Jurkat, Clone E6-1 (cell line): ENCODE measurements at regions not wholly inside any gene's neighbourhood (a gene's known extent, or its start where the extent isn't known, plus 50 kb on each side); places are given as distances from the start of the nearest gene placed in this dataset.
"Not testable (repeated sequence)": the region's sequence is repeated elsewhere in the genome, so short reads cannot be mapped to it uniquely, and the experiment has no call there.

Source experiments
- DNase-seq: peaks from one replicate; pipeline ENCODE4 v3.0.0-alpha.2; 2011; ENCODE audit warnings: low read depth, low spot score
- H3K4me3 ChIP-seq: 2 replicates; pipeline ENCODE4 v1.5.1; 2011; ENCODE audit warnings: mild to moderate bottlenecking, low read length, control low read depth, moderate library complexity

DNA sequence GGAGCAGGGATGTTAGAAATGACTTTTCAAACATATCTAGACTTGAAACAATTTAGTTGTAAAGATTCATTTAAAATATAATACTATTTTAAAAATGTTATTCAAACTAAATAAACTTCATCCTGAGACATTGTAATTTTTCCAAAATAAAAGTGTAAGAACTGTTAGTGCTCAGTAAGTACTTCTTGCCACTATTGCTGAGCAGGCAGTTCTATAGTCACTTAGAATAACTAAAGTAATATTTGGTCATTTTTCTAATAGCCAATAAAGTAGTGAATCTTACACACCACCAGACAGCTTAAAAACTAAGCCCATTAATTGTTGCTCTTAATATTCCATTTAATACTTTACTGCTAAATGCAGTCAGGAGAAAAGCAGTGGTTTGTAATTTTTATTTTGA lies 1120.0 kb upstream of the CDH10 start:
- H3K4me3 ChIP-seq = no peak overlapping the region
- no peak for DNase-seq

DNA sequence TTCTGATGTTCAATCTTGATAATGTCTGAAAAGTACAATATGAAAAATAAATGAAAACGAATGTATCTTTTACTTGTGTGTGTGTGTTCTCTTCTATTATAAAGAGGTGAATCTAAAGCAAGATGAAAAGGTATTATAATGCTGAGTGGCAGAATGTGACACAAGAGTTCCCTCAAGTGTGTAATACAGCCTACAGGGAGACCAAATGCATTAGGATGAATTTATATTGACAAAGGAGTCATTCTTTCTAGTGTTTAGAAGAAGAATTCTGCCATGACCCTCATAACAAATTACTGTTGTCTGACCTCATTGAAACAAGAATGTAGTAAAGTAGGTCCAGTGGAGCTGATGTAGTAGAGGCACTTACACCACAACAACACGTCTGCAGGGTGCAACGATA lies 1119.0 kb upstream of the CDH10 start:
- no peak for DNase-seq
- H3K4me3 ChIP-seq = no peak overlapping the region

DNA sequence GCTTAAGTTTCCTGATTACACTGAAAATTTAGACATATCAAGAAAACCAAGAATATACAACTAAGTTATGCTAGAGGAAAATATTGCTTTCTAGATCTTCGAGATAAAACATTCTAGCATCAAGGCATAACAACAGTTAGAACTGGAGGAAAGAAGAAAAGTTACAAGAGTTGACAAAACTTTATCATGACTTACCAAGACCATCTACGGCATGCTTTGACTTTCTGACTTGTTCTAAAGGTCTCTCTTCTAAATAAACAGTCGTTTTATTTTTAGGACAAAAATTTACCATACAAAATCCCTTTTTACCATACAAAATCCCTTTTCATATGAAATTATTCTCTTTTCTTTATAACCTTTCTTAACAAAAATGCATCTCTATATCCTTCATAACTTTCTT lies 1110.1 kb upstream of the CDH10 start:
- DNase-seq = peak; percentile 44
- H3K4me3 ChIP-seq = no peak overlapping the region

DNA sequence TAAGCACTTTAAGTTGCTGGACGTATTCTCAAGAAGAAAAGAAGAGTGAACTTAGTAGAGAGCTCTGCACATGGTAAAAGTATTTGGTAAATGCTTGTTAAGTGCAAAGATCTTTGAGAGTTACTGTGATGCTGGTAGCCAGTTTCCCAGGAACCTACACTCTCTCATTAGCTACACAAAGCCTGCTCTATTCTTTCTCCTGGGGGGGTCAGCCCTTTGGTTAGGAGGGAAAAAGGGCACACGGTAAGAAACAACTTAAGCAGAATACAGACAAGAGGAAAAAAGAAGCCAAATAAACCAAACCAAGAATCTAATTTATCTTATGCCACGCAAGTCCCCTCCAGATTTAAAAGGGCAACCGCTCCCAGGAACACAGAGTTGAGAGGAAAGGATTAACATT lies 1100.1 kb upstream of the CDH10 start:
- no peak for DNase-seq
- no peak overlapping the region for H3K4me3 ChIP-seq

DNA sequence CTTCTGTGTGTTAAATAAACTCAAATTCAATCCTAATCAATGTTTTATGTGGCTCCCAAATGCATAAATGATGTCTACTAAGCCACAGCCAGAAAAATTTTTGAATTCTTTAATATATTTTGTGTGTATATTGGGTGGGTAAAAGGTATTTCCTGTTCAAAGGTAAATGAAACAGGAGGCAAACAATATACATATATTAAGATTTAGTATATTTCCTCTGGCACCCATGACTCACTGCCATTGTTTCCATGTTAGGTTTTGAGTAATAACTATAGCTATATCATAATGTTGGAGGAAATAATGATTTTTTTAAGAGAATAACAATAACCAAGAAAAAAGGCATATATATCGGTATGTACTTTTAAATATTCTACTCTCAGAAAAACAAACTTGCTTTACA lies 1071.9 kb upstream of the CDH10 start:
- no peak for DNase-seq
- H3K4me3 ChIP-seq = no peak overlapping the region

DNA sequence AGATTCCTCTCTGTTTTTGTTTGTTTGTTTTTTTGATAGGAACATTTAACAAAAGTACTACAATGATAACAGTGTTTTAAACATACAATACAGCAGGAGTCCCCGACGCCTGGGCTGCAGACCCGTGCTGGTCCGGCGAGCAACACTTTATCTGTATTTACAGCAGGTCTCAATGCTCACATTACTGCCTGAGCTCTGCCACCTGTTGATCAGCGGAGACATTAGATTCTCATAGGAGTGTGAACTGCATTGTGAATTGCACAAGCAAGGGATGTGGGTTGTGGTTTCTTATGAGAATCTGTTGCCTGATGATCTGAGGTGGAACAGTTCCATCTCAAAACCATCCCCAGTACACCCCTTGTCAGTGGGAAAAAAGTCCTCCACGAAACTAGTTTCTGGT lies 1068.5 kb upstream of the CDH10 start:
- peak; percentile 84 for DNase-seq
- no peak overlapping the region for H3K4me3 ChIP-seq

DNA sequence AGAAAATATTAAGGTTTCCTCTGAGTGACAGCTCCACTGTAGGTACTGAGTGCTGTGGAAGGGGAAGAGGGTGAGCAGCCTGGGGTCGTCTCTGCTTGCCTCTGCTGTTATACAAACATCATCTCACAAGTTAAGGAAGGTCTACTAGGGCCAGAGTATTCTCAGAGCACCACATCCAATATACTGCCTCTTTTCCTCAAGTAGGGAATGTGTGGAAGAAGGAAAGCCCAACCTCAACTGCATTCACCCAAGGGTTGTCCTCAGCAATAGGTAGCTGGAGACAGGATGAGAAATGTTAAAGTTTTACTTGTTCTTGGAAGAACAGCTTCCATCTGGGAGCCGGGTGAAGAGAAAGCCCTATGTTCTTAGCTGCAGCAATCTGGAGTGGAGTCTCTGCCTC lies 1062.3 kb upstream of the CDH10 start:
- DNase-seq = no peak
- no peak overlapping the region for H3K4me3 ChIP-seq

DNA sequence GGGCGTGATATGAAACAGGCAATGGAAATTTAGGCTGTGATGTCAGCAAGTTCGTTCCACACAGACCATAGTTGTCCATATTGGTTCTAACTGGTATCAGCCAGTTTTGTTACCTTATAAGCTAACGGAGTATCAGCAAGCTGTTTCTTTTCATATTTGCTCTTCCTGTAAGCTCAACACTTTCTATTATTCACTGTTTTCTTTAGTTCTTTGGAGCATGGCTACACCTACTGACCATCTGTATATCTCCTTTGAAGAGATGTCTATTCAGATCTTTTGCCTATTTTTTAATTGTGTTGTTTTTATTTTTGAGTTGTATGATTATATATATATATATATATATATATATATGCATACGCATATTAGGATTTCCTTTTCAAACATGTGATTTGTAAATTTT lies 1057.2 kb upstream of the CDH10 start:
- DNase-seq = no peak

DNA sequence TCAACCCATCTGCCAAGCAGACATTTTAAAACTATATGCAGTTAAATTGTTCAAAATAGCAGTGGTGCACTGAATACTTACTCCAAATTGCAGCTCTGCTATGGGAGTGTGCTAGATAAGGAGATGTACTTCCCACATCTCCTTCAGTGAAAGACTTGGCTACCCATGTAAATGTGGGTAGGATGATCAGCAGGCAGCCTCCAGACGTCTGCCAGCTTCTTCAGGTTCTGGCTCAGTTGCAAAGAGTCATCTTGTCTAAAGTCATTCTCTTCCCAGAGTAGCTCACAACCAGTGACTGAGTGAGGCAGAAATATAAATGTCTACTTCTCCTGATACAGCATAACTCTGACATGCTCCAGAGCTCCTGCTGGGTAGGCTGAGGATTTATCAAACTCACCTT lies 1050.0 kb upstream of the CDH10 start:
- no peak for DNase-seq
- no peak overlapping the region for H3K4me3 ChIP-seq

More for the DNA sequence above, 1057.2 kb upstream of the CDH10 start:
- no peak overlapping the region for H3K4me3 ChIP-seq

DNA sequence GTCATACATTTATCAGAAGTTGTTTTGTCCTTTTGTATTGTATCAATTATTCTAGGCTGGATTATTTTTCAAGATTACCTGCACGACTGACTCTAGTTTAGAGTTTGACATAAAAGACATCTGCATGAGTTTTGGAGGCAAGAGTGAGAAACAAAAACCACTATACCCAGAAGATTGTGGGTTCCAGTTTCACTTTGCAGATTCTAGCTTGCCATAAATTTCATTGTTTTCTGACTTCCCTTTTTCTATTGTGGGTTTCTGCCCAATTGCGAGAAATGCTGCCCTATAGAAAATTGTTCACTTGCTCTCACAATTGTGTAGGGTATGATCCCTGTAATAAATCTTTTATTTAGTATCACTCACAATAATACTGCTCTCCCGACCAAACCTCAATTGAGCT lies 1043.4 kb upstream of the CDH10 start:
- no peak for DNase-seq
- no peak overlapping the region for H3K4me3 ChIP-seq

DNA sequence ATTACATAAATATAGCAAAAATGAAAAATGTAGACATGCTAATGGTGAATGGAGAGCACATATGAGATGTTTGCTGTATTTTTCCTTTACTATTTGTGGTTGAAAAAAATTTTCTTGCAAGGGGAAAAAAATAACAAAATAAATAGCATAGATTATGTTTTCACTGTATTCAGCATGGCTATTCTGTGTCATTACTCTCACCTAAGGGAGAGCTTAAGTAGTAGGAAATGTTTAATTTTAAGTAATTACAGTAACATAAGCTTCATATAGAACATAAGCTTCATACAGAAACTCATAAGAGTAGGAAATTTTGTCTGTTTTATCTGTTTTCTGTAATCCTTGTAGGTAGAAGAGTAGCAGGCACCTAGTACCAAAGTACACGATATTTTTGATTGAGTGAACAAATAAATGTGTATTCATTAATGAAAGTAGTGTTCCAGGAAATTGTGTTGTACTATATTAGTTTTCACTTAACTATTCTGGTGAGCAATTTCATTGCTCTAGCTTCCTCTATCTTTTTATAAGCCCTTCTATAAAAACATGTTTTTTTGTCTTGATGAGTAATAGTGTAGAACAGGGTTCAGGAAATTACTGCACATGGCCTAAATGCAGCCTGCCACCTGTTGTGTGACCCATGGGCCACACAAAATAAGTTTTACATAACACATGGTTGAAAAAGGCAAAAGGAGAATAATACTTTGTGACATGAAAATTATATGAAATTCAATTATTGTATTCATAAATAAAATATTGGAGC lies 1025.0 kb upstream of the CDH10 start:
- DNase-seq = no peak
- no peak overlapping the region for H3K4me3 ChIP-seq

DNA sequence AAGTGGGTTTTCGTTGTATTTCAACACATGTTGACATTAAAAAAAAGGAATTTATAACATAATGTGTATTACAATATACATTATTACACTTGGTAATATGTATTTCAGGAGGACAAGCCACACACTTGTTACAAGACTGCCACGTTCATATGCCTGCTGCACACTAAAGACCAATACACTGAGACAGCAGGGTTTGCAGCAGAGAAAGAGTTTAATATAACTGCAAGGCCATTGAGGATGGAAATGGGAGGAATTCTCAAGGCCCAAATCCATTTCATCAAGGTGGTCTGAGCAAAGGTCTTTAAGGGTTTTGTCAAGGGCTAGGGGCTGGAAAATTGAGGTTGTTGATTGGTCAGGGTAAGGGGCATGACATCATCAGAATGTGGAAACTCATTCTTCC lies 1017.8 kb upstream of the CDH10 start:
- no peak overlapping the region for H3K4me3 ChIP-seq

DNA sequence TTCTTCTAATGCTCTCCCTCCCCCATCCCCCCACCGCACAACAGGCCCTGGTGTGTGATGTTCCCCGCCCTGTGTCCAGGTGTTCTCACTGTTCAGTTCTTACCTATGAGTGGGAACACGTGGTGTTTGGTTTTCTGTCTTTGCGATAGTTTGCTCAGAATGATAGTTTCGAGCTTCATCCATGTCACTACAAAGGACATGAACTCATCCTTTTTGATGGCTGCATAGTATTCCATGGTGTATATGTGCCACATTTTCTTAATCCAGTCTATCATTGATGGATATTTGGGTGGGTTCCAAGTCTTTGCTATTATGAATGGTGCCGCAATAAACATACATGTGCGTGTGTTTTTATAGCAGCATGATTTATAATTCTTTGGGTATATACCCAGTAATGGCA lies 1005.5 kb upstream of the CDH10 start:
- H3K4me3 ChIP-seq, DNase-seq: not testable (repeated sequence)

More for the DNA sequence above, 1017.8 kb upstream of the CDH10 start:
- no peak for DNase-seq

DNA sequence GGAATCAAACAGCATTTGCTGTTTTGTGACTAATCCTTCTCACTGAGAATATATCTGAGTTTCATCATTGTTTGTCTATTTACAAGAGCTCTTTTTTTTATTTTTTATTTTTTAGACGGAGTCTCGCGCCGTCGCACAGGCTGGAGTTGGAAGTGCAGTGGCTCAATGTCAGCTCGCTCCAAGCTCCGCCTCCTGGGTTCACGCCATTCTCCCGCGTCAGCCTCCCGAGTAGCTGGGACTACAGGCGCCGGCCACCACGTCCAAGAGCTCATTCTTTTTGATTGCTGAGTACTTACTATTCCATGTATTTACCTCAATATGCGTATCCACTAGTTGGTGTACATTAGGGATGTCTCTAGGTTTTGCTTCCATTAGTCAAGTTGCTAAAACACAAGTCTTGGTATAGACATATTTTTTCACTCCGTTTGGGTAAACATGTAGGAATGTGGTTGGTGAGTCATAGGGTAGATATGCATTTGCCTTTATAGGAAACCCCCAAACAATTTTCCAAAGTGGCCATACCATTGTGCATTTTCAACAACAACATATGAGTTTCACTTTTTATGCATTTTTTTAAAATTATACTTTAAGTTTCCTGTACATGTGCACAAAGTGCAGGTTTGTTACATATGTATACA lies 1005.0 kb upstream of the CDH10 start:
- no peak overlapping the region for H3K4me3 ChIP-seq
- DNase-seq = no peak

DNA sequence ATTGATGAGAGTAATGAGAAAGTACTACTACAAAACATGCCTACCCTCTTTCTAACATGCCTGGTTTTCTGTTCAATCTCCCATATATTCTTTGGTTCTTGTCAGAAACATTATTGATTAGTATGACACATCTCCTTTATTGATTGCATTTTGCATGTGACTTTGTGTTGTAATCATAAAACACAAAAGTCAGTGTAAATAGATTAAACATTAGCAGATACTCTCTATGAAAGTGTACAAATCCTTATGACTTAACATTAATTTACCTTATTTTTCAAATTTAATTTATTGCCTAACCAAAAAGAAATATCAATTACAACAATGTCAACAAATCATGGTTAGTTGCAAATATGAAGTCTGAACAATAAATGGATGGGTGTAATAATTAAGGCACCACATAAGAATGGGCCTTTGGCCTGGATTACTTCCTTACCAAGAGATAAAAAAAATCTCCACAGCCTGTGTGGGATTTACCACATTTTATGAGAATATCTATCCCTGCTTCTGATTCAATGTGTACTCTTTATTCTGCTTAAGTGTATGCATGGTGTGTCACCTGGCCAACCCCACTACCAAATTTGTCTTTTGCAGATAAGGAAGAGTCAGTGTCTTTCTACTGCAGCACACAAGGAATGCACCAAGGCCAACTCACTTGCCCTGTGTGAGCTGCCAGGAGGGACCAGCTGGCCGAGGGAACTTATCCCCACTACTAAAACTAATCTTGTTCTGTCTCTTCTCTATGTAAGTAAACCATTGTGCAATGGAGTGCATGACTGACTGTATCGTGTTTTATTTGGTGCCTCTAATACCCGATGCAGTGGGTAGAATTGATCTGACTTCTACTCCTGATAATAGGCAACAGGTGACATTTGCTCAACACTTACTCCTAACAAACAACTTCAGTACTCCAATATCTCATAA lies 1001.9 kb upstream of the CDH10 start:
- no peak for DNase-seq
- H3K4me3 ChIP-seq = no peak overlapping the region

DNA sequence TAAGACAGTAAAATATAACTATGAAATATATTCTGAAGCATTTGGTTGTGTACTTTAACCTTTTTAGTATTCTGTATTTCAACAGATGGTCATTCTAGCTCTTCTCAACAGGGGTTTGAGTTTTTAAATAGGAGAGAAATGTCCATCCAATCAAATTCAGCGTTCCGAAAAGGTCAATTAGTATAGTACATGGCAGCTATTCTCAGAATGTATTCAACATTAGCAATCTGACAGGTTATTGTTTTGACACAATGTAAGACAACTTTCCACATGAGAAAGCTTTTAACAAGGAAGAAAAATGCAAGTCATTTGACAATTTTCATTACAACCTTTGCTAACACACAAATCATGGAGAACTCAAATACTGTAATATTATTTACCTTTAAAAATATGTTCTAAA lies 996.3 kb upstream of the CDH10 start:
- DNase-seq = no peak
- no peak overlapping the region for H3K4me3 ChIP-seq

DNA sequence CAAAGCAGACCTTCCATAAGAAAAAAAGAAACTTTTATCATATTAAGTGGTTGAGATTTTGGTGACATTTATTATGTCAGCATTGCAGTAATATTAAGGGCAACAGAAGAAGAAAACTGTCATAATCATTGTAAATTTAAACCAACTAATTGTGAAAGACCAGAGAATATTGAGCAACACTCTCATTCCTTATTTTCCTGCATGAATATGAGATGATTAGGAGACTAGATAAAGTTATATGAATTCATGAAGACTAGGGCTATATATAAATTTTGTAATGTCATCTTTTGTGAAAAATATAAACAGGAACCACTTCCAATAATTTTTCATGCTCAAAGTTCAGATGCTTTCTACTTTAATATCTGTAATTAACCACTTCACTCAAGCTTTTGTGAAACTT lies 974.5 kb upstream of the CDH10 start:
- no peak for DNase-seq

DNA sequence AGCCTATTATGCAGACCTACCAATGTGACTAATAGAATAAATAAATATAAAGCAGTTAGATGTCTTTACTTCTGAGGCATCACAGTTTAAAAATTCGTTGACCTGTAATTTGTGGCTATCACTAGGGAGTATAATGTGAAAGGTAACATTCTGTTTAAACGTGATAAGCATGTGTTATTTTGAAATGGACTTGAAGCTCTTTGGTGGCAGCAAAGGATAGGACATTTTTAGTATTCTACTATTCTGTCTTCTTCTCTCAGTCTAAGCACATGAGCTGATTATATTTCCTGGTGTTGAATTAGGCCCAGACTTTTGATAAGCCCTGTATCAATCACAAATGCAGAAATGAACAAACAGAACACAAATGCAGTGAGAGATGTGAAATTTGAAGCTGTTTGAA lies 974.0 kb upstream of the CDH10 start:
- no peak overlapping the region for H3K4me3 ChIP-seq
- no peak for DNase-seq

More for the DNA sequence above, 974.5 kb upstream of the CDH10 start:
- no peak overlapping the region for H3K4me3 ChIP-seq

DNA sequence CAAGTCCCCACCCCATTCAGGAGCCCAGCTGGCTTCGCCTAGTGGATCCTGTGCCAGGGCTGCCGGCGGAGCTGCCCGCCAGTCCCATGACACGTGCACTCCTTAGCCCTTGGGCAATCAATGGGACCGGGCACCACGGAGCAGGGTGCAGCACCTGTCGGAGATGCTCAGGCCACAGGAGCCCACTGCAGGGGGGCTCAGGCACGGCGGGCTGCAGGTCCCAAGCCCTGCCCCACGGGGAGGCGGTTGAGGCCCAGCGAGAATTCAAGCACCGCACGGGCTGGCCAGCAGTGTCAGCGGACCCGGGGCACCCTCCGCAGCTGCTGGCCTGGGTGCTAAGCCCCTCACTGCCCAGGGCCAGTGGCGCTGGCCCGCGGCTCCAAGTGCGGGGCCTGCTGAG lies 969.7 kb upstream of the CDH10 start:
- no peak overlapping the region for H3K4me3 ChIP-seq
- no peak for DNase-seq

DNA sequence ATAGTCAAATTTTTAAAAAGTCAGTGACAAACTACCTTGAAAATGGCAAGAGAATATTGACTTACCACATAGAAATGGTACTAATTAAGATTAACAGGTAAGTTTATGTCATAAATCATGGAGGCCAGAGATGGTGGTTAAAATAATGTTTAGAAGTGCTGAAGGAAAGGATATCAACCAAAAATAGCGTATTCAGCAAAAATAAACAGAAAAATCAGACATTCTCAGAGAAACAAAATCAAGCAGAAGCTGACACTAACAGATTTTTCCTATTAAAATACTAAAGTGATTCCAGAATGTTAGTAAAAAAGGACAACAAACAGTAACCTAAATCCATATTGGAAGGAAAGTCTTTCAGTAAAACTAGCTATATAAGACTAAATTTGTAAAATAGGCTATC lies 959.9 kb upstream of the CDH10 start:
- H3K4me3 ChIP-seq = no peak overlapping the region

More for the DNA sequence above, 959.9 kb upstream of the CDH10 start:
- DNase-seq = no peak
